GM11168 (cell line): ENCODE measurements at regions not wholly inside any gene's neighbourhood (a gene's known extent, or its start where the extent isn't known, plus 50 kb on each side); places are given as distances from the start of the nearest gene placed in this dataset.
"Not testable (repeated sequence)": the region's sequence is repeated elsewhere in the genome, so short reads cannot be mapped to it uniquely, and the experiment has no call there.

Experiments
- in situ Hi-C: fragments of 300-500 bp; cut with MboI; formaldehyde crosslinking; loops from one replicate; pipeline ENCODE4 v1.12.0; 2022; ENCODE audit warnings: low sequenced_read_pairs; ENCODE audit not compliant: unreplicated experiment

- in situ Hi-C loops: no loop called here
Observed at GRCh38 chr4:106869551-106869950, 166.6 kb downstream of the DKK2 start.

- in situ Hi-C loops: no loop called here
Observed at GRCh38 chr4:106868381-106869035, 167.6 kb downstream of the DKK2 start.

GRCh38 chr4:106864231-106864630 is 171.9 kb downstream of the DKK2 start:
- in situ Hi-C loops: no loop called here

- in situ Hi-C loops: no loop called here
Observed at GRCh38 chr4:106854569-106855351, 181.4 kb downstream of the DKK2 start.

- in situ Hi-C loops: no loop called here
Observed at GRCh38 chr4:106852426-106852825, 183.7 kb downstream of the DKK2 start.

- in situ Hi-C loops: no loop called here
Observed at GRCh38 chr4:106851726-106852125, 184.4 kb downstream of the DKK2 start.

GRCh38 chr4:106850691-106851090 is 185.4 kb downstream of the DKK2 start:
- in situ Hi-C loops: no loop called here

- in situ Hi-C loops: no loop called here
Observed at GRCh38 chr4:106835919-106836318, 200.2 kb downstream of the DKK2 start.

GRCh38 chr4:106830879-106831278 is 205.2 kb downstream of the DKK2 start:
- in situ Hi-C loops: no loop called here

- in situ Hi-C loops: no loop called here
Observed at GRCh38 chr4:106818764-106819163, 217.3 kb downstream of the DKK2 start.

- in situ Hi-C loops: no loop called here
Observed at GRCh38 chr4:106816496-106816895, 219.6 kb downstream of the DKK2 start.

- in situ Hi-C loops: no loop called here
Observed at GRCh38 chr4:106810122-106810521, 226.0 kb downstream of the DKK2 start.

GRCh38 chr4:106809076-106809475 is 227.0 kb downstream of the DKK2 start:
- in situ Hi-C loops: no loop called here

- in situ Hi-C loops: no loop called here
Observed at GRCh38 chr4:106806158-106806797, 229.8 kb downstream of the DKK2 start.

- in situ Hi-C loops: no loop called here
Observed at GRCh38 chr4:106803083-106803482, 233.0 kb downstream of the DKK2 start.

GRCh38 chr4:106801386-106801785 is 234.7 kb downstream of the DKK2 start:
- in situ Hi-C loops: no loop called here

GRCh38 chr4:106796876-106797275 is 239.2 kb downstream of the DKK2 start:
- in situ Hi-C loops: no loop called here

- in situ Hi-C loops: no loop called here
Observed at GRCh38 chr4:106795326-106795725, 240.8 kb downstream of the DKK2 start.

- in situ Hi-C loops: no loop called here
Observed at GRCh38 chr4:106793933-106794332, 242.2 kb downstream of the DKK2 start.

- in situ Hi-C loops: no loop called here
Observed at GRCh38 chr4:106775636-106776035, 260.5 kb downstream of the DKK2 start.

- in situ Hi-C loops: not testable (repeated sequence)
Observed at GRCh38 chr4:106774055-106774454, 262.1 kb downstream of the DKK2 start.
